Sigmoid colon (tissue), 6 donors: ENCODE measurements at regions not wholly inside any gene's neighbourhood (a gene's known extent, or its start where the extent isn't known, plus 50 kb on each side); places are given as distances from the start of the nearest gene placed in this dataset.
A peak's percentile ranks its signal among the peaks of the same experiment; 100 is the strongest.

Source experiments
- DNase-seq: peaks from one replicate; pipeline ENCODE4 v3.0.0-alpha.2; 2019
- H3K27ac ChIP-seq, 4 donors: fragments of 200-600 bp; sonication (generic); one replicate each; pipeline ENCODE4 v1.5.1; 2016 to 2019; ENCODE audit warnings: mild to moderate bottlenecking in 1 of 4
- H3K27me3 ChIP-seq, 3 donors: fragments of 200-600 bp; sonication (generic); one replicate each; pipeline ENCODE4 v1.5.1; 2019; ENCODE audit warnings: mild to moderate bottlenecking in 1 of 3
- H3K36me3 ChIP-seq, 4 donors: fragments of 200-600 bp; sonication (generic); one replicate each; pipeline ENCODE4 v1.5.1; 2016 to 2019
- H3K4me1 ChIP-seq, 4 donors: fragments of 200-600 bp; sonication (generic); one replicate each; pipeline ENCODE4 v1.5.1; 2017 to 2019
- H3K4me3 ChIP-seq, 4 donors: fragments of 200-600 bp; sonication (generic); one replicate each; pipeline ENCODE4 v1.5.1; 2017 to 2019; ENCODE audit warnings: mild to moderate bottlenecking in 2 of 4, moderate library complexity in 1 of 4
- H3K9me3 ChIP-seq, 4 donors: fragments of 200-600 bp in 3 of 4; sonication (generic) in 3 of 4; one replicate each; pipeline versions ENCODE4 v1.5.1 to v1.6.1; 2013 to 2019
- CTCF ChIP-seq, 4 experiments: fragments of 450-650 bp in 3 of 4; fragments of 200-600 bp in 1 of 4; IDR thresholded peaks; one replicate each; pipeline ENCODE4 v1.5.1; 2016 to 2019; ENCODE audit warnings: antibody characterized with exemption in 4 of 4, mild to moderate bottlenecking in 3 of 4, moderate library complexity in 2 of 4
- EP300 ChIP-seq, 4 donors: sonication (generic); formaldehyde crosslinking; IDR thresholded peaks; one replicate each; pipeline ENCODE4 v1.6.1; 2017; ENCODE audit warnings: antibody characterized with exemption in 4 of 4
- POLR2A ChIP-seq, 2 donors: fragments of 450-650 bp; IDR thresholded peaks; one replicate each; pipeline ENCODE4 v1.6.1; 2016; ENCODE audit warnings: antibody characterized with exemption in 2 of 2, mild to moderate bottlenecking in 2 of 2, moderate library complexity in 2 of 2
- POLR2AphosphoS5 ChIP-seq, 4 donors: sonication (generic); formaldehyde crosslinking; IDR thresholded peaks; one replicate each; pipeline ENCODE4 v1.6.1; 2017; ENCODE audit warnings: antibody characterized with exemption in 4 of 4
- WGBS, 2 donors: extraction: QIAGEN DNeasy Blood & Tissue Kit; methylation state at CpG; one replicate each; pipeline ENCODE4 v1.1.7; 2013; 5-methylcytosine and 5-hydroxymethylcytosine counted together
- intact Hi-C: fragments of 100-400 bp; cut with DNase I; formaldehyde crosslinking; loops from one replicate; pipeline ENCODE4 v1.15.1; 2023
- donor health status: healthy with polysubstance abuse.
- donor health status: healthy.

- H3K4me1 ChIP-seq = peaks cover 0 to 69% (median 44%) of the 10 kb centered on the region in 4 donors
- no peaks in the 10 kb centered on the region for H3K36me3 ChIP-seq
- DNase-seq = no peak
- H3K4me3 ChIP-seq = no peak overlapping the region
- no peaks in the 10 kb centered on the region for H3K27me3 ChIP-seq
- no peaks in the 10 kb centered on the region for H3K9me3 ChIP-seq
- intact Hi-C loops = no loop called here
- 12 to 60% methylated on average over 3 of the region's 3 CpGs for WGBS, 2 donors
- TF ChIP-seq POLR2A (IDR thresholded peaks at IDR 0.05) (no peak), EP300 (IDR thresholded peaks at IDR 0.05) (no peak), CTCF (IDR thresholded peaks at IDR 0.05) (no peak), POLR2AphosphoS5 (IDR thresholded peaks at IDR 0.05) (no peak)
- H3K27ac ChIP-seq = peak overlapping the region; percentile 13 to 69 (median 42)
Observed at GRCh38 chr14:49975799-49976198, 82.9 kb downstream of the ARF6 start.

GRCh38 chr14:49977126-49977841, 84.4 kb downstream of the ARF6 start:
- TF ChIP-seq POLR2AphosphoS5 (IDR thresholded peaks at IDR 0.05) = no peak
- TF ChIP-seq POLR2A (IDR thresholded peaks at IDR 0.05) = no peak
- TF ChIP-seq EP300 (IDR thresholded peaks at IDR 0.05) = no peak
- no peak for TF ChIP-seq CTCF (IDR thresholded peaks at IDR 0.05)
- Histone ChIP-seq H3K36me3 (no peaks in the 10 kb centered on the region), H3K4me1 (peaks cover 0 to 57% (median 29%) of the 10 kb centered on the region in 4 donors), H3K27ac (no peak overlapping the region), H3K9me3 (no peaks in the 10 kb centered on the region), H3K4me3 (no peak overlapping the region), H3K27me3 (no peaks in the 10 kb centered on the region)
- no peak for DNase-seq
- intact Hi-C loops = no loop called here
- WGBS, 2 donors = 72 to 80% methylated on average over 5 of the region's 5 CpGs

- Histone ChIP-seq H3K27ac (peak overlapping the region in 1 of 4 donors; percentile 54), H3K4me1 (peaks cover 0 to 34% (median 12%) of the 10 kb centered on the region in 4 donors), H3K27me3 (no peaks in the 10 kb centered on the region), H3K4me3 (no peak overlapping the region), H3K9me3 (no peaks in the 10 kb centered on the region), H3K36me3 (no peaks in the 10 kb centered on the region)
- TF ChIP-seq POLR2AphosphoS5 (IDR thresholded peaks at IDR 0.05) = peak in 3 of 4 donors; percentile 50 to 72 (median 61)
- no peak for TF ChIP-seq CTCF (IDR thresholded peaks at IDR 0.05)
- intact Hi-C loops = no loop called here
- DNase-seq = no peak
Observed at GRCh38 chr14:49980027-49980426, 87.1 kb downstream of the ARF6 start.

- intact Hi-C loops = no loop called here
- peaks cover 0 to 28% (median 12%) of the 10 kb centered on the region in 4 donors for H3K4me1 ChIP-seq
- no peak overlapping the region for H3K4me3 ChIP-seq
- no peak for DNase-seq
- 88 to 95% methylated on average over 7 of the region's 7 CpGs for WGBS, 2 donors
- no peaks in the 10 kb centered on the region for H3K27me3 ChIP-seq
- H3K27ac ChIP-seq = no peak overlapping the region
- TF ChIP-seq EP300 (IDR thresholded peaks at IDR 0.05) (no peak), CTCF (IDR thresholded peaks at IDR 0.05) (no peak)
- H3K9me3 ChIP-seq = no peaks in the 10 kb centered on the region
- H3K36me3 ChIP-seq = no peaks in the 10 kb centered on the region
Observed at GRCh38 chr14:49982082-49982481, 89.2 kb downstream of the ARF6 start.

- intact Hi-C loops = no loop called here
- Histone ChIP-seq H3K36me3 (no peaks in the 10 kb centered on the region), H3K27me3 (no peaks in the 10 kb centered on the region), H3K4me1 (peaks cover 0 to 32% (median 12%) of the 10 kb centered on the region in 4 donors), H3K9me3 (no peaks in the 10 kb centered on the region), H3K27ac (no peak overlapping the region), H3K4me3 (no peak overlapping the region)
- 73 to 86% methylated on average over 9 of the region's 9 CpGs for WGBS, 2 donors
- no peak for DNase-seq
- TF ChIP-seq EP300 (IDR thresholded peaks at IDR 0.05) (no peak), POLR2AphosphoS5 (IDR thresholded peaks at IDR 0.05) (peak in 1 of 4 donors; percentile 50)
Observed at GRCh38 chr14:49982501-49982951, 89.6 kb downstream of the ARF6 start.
